ENCODE measurements at regions not wholly inside any gene's neighbourhood (a gene's known extent, or its start where the extent isn't known, plus 50 kb on each side); places are given as distances from the start of the nearest gene placed in this dataset.
"Not testable (repeated sequence)": the region's sequence is repeated elsewhere in the genome, so short reads cannot be mapped to it uniquely, and the experiment has no call there.

DNA sequence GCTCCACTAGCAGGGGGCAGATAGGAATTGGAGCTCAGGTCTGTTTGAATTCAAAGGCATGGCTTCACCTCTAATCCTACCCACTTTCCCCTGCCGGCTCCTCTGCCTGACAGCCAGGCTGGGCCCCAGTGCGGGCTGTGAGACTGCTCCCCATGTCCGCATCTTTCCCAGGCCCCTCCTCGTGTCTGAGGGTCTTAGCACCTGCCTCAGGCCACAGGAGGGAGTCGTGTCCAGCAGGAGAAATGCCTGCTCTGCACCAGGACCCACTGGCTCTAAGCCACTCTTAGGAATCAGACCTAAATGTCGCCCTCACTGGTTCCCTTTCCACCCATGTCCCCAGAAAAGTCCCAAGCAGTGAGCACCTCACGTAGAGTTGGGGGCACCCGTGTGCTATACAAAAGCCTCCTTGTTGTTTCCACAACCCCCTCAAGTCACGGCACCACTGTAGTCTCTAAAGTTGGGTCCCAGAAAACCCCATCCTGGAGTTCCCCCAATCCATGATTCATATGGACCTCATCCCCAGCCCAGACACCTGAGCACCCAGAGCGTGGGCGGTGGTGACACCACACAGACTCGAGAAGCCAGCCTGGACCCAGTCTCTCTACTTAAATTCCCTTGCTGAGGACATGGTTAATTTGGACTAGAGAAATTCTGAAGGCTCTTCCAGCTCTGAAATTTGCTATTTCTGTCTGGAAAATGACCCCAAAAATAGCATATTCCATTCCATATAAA is 466.4 kb upstream of the ZMIZ1 start:
- FAIRE-seq: no peak

DNA sequence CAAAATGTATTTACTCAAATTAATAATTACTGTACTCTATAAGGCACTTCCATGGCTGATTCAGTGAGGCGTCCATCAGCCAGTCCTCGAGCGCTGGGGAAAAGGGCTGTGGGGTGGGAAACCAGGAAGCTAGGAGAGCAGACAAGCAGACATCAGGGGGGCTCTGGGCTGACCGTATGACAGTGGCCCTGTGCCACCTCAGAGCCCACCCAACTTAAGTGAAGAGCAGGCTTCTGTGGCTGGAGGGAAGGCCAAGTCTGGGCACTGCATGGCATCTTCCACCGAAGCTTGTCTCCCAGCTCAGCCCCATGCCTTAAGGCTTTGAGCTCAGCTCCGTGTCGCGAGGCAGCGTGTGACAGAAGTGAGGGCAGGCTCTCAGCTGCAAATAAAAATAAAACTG is 464.5 kb upstream of the ZMIZ1 start:
- FAIRE-seq: no peak

DNA sequence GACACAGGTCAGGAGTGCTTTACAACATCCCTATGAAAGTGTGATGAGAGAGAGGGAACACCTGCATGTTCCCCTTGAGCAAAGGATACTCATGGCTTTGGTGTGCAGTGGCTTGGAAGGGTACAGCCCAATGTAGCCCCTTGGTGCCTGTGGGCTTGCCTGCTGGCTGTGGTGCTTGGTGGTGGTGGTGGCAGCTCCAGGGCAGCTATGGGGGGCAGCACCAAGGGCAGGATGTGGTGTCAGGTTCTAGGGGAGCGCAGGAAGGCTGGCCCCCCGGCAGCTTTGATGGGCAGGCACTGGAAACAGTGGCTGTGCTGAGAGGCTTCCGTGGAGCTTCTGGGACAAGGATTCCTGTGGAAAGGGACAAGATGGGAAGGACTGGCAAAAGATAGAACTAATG is 464.0 kb upstream of the ZMIZ1 start:
- FAIRE-seq: no peak

DNA sequence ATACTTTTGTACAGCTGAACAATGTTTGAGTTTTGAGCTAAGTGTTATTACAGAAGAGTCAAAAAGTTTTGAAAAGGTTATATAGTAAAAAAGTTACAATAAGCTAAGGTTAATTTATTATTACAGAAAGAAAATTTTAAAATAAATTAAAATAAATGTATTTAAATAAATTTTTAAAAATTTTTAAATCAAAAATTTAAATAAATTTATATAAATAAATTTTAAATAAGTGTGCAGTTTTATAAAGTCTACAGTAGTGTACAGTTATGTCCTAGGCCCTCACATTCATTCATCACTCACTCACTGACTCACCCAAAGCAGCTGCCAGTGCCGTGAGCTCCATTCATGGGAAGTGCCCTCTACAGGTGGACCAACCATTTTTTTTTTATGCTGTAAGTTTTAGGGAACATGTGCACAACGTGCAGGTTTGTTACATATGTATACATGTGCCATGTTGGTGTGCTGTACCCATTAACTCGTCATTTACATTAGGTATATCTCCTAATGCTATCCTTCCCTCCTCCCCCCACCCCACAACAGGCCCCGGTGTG is 462.9 kb upstream of the ZMIZ1 start:
- FAIRE-seq: peak; percentile 74

DNA sequence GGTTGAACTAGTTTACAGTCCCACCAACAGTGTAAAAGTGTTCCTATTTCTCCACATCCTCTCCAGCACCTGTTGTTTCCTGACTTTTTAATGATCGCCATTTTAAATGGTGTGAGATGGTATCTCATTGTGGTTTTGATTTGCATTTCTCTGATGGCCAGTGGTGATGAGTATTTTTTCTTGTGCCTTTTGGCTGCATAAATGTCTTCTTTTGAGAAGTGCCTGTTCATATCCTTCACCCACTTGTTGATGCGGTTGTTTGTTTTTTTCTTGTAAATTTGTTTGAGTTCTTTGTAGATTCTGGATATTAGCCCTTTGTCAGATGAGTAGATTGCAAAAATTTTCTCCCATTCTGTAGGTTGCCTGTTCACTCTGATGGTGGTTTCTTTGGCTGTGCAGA is 462.0 kb upstream of the ZMIZ1 start:
- not testable (repeated sequence) for FAIRE-seq

GRCh38 chr10:78609976-78610375 is 458.8 kb upstream of the ZMIZ1 start:
- FAIRE-seq: no peak

GRCh38 chr10:78613132-78613531 is 455.6 kb upstream of the ZMIZ1 start:
- FAIRE-seq: no peak

DNA sequence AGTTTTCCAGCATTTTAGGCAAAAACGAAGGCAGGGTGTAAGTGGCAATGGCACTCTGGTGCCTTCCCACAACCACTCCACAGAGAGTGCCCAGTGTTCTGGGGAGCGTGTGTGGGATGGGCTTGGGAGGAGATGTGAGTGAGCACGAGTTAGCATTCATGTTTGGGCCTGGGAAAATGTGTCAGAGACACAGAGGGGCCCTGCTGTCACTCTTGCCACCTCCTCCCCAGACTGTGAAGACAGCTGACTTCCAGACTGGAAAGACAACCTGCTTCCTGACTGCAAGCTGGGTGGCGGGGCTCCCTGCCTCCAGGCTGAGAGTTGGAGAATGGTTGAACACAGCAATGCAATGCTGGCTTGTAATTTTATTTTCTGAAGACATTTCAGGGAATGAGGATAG is 454.5 kb upstream of the ZMIZ1 start:
- no peak for FAIRE-seq

GRCh38 chr10:78614744-78615143 is 454.0 kb upstream of the ZMIZ1 start:
- FAIRE-seq: no peak

GRCh38 chr10:78616125-78616695 is 452.6 kb upstream of the ZMIZ1 start:
- no peak for FAIRE-seq

DNA sequence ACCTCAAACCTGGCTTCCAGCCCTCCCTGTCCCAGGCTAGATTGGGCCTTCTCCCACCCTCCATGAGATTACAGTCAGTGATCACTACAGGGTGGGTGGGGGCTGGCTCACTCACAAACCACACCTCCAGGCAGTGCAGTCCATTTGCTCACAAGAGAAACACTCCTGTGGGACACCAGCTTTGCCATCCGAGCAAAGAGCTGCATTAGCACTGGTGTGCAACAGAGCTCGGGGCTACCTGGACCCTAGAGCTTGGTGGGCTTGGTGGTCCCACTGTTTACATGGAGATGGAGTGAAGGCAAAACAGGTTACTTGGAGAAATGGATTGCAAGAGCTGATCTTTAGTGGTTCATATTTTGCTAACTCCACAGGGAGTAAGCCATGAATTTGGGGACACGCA is 451.7 kb upstream of the ZMIZ1 start:
- FAIRE-seq: no peak

GRCh38 chr10:78617631-78618030 is 451.1 kb upstream of the ZMIZ1 start:
- no peak for FAIRE-seq

DNA sequence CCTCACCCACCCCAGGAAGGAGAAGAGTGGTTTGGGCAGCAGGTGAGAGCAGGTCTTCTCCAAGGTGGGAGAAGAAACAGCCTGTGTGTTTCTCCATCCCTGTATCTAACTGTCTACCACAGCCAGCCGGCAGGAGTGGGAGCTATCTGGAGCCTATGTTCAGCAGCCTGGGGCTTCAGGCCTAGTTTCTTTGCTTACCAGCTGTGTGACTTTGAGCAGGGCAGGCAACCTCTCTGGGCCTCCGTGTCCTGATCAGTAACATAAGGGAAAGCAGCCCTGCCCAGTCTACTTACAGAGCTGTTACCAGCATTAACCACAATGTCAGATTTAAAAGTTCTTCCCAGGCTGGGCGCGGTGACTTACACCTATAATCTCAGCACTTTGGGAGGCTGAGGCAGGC is 450.7 kb upstream of the ZMIZ1 start:
- FAIRE-seq: no peak

- no peak for FAIRE-seq
These were observed 449.5 kb upstream of the ZMIZ1 start for GRCh38 chr10:78619115-78619851.

DNA sequence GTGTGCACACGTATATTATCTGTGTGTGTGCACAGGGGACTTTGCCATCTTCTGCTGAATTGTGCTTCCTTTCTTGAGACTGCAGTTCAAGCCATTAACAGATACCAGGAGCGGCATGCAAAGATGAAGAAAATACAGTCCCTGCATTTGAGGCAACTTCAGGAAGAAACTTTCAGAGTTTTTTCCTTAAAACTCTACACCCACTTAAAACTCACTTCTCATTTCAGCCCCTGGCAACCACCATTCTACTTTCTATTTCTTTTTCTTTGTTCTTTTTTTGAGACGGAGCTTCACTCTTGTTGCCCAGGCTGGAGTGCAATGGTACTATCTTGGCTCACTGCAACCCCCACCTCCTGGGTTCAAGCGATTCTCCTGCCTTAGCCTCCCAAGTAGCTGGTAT is 448.9 kb upstream of the ZMIZ1 start:
- FAIRE-seq: no peak

- FAIRE-seq: no peak
These were observed 447.6 kb upstream of the ZMIZ1 start for GRCh38 chr10:78620985-78621799.

DNA sequence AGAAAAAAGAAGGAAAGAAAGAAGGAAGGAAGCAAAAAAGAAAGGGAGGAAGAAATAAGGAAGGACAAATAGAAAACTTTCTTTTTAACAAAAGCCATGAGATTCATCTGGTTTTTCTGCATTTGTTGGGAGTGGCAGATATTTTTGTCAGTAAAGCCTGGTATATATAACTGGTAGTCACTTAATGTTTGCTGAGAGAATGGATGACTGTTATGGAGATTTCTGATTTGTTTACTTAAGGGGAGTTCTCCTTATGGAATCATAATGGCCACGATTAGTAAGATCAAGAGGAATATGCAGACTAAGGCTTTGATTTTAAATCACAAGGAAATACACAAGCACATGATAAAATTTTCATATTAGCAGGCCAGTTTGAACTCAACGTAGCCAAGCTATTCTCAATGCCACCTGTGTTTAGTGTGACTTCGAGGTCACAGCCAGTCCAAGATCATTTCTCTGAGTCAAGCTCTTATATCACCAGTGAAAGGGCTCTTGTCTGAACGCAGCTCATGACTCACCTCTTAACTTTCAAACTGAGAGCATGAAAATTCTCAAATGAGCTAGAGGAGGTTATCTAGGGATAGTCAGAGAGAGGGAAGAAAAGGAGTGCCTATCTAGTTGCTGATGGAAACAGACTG is 445.1 kb upstream of the ZMIZ1 start:
- no peak for FAIRE-seq

DNA sequence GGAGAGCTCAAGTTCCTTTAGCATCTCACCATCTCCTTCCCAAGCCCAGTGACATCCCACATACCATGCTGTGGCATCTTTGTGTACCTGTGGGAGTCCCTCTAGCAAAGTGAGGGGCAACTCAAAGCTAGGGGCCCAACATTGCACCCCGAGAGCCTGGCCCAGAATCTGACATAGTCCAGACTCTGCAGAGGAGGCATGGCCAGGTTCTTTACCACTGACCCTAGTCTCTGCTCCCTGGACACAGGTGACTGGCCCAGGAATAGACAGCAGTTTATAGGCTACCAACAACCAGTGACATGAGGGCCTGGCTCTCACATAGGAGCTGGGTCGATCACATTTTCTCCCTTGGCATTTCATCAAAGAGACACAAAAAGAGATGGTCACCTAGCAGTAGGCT is 444.0 kb upstream of the ZMIZ1 start:
- FAIRE-seq: no peak

DNA sequence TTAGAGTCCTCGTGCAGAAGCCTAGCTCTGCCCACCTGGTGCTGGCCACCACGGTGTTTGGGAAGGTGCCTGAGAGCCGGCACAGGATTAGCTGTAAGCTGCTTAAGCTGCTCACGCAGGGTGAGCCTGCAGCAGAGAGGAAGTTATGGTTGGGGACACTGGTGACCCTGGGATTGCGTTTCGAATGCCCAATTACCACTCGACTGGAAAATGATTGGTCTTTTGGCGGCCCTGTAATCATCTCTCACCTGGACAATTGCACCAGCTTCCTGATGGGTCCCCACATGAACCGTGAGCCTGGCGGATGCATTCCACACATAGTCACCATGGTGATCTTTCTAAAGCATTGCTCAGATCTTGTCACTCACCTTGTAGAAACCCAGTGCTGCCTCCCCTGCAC is 442.3 kb upstream of the ZMIZ1 start:
- no peak for FAIRE-seq

DNA sequence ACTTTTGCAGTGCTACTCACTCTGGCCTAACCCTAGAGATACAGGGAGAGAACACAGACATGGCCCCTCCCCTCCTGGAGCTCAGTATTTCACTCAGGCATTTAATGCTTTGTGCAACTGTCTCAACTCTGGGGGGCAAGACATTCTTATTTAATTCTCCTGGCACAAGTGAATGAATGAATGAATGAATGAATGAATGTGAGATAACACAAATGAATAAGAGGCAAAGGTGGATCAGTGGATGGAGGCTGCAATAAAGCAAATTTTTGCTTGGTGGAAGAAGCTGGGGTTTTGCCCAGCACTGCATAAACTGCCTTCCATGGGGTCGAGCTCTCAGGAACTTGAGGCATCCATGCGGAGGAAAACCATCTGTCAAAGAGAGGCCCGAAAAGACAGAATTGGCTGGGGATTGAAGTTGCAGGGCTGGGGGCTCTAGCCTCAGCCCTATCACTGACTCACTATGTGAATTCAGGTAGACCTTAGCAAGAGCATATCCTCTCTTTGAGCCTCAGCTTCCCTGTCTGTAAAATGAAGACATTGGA is 441.4 kb upstream of the ZMIZ1 start:
- no peak for FAIRE-seq

DNA sequence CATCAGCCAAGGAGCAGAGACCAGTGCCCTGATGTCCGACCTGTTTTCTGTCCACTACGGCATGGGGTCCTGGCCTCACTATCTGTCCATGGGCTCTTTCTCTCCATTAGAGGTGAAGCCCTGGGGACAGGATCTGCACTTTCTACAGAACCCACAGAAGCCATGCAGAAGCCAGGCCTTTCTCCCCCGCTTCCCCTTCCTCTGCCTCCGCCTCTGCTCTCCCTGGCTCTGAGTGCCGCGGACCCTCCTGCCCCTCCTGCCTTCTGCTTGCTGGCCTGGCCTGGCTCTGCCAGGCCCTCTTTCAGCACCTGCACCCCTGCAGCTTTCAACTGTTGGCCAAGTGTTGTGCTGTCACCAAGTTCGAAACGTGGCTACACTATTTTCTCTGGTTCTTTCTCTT is 439.8 kb upstream of the ZMIZ1 start:
- FAIRE-seq: no peak

GRCh38 chr10:78629773-78630172 is 439.0 kb upstream of the ZMIZ1 start:
- FAIRE-seq: no peak

All from endometrium (tissue), 2 donors.